ENCODE measurements at regions not wholly inside any gene's neighbourhood (a gene's known extent, or its start where the extent isn't known, plus 50 kb on each side); places are given as distances from the start of the nearest gene placed in this dataset.

GRCh38 chr14:22513066-22513812, 75.8 kb downstream of the DAD1 start:
- no peak for DNase-seq (ENCODE audit: extremely low read depth in 1 of 2, low read depth in 1 of 2)

- no peak for DNase-seq (ENCODE audit: extremely low read depth in 1 of 2, low read depth in 1 of 2)
Observed at GRCh38 chr14:22512106-22512814, 76.8 kb downstream of the DAD1 start.

DNA sequence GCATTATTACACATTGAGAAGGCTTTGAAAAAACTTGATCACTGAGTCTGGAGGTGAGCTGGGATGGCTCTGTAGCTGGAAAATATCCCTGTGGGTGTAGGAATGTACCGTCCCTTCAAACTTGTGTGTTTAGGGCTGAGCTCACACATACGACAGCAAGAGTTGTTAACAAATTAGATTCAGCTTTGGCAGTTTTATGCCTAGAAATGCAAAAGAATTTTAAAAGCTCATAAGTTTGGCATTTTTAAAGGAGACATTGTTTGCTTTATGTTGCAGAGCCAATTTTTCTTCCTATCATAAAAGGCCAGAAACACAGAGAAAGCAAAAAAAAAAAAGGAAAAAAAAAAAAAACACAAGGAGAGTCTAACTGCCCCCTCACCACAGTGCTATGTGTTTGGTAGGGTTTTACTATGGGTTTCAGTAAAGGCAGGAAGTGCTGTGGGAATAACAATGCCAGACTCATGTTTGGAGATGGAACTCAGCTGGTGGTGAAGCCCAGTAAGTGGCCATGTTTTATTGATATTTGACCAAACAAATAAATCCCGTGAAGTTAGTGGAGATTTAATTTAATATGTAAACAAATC, 78.4 kb downstream of the DAD1 start:
- DNase-seq (ENCODE audit: extremely low read depth in 1 of 2, low read depth in 1 of 2), result no peak

DNA sequence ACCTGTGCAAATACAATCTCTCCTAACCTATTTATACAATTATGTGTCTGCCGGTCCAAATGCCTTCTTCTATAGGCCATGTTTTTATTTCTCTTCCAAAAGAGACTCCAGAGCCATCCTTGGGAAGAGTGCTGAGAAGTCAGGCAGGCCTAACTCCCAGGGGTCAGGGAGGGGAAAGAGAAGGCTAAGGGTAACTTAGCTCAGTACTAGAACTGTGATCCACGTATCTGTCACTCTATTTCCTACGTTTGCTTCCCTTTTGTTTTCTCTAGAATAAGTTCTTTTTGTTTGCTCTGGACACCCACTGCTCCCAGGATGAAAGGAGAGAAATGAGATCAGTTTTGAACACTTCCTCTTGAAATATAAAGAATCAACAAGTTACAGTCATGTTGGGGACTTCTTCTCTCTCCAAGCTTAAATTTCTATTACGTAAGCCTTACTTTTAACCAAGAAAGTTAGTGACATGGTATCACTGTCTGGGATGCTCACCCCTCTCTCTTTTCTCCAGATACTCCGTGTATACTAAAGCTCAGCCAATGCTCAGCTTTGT, 79.2 kb downstream of the DAD1 start:
- no peak for DNase-seq (ENCODE audit: extremely low read depth in 1 of 2, low read depth in 1 of 2)

- DNase-seq (ENCODE audit: extremely low read depth in 1 of 2, low read depth in 1 of 2), result no peak
Observed at GRCh38 chr14:22509036-22509709, 79.9 kb downstream of the DAD1 start.

DNA sequence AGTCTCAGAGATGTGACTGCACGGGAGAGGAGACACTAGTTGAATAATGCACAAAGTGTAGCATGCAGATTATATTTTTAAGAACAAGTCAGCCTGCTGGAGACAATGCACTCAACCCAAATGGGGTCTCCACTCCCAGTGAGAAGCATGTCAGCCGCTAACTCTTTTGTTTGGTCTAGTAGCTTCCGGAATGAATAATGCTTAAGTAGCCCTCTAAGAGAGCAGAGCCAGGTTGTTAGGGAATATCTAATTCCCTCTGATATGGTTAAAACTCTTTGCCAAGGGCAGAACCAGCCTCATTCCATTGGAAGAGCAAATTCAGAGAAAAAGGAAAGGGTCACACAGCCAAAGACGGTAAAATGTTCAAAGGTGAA, 80.4 kb downstream of the DAD1 start:
- no peak for DNase-seq (ENCODE audit: extremely low read depth in 1 of 2, low read depth in 1 of 2)

GRCh38 chr14:22508150-22508457, 80.9 kb downstream of the DAD1 start:
- DNase-seq (ENCODE audit: extremely low read depth in 1 of 2, low read depth in 1 of 2), result no peak

DNA sequence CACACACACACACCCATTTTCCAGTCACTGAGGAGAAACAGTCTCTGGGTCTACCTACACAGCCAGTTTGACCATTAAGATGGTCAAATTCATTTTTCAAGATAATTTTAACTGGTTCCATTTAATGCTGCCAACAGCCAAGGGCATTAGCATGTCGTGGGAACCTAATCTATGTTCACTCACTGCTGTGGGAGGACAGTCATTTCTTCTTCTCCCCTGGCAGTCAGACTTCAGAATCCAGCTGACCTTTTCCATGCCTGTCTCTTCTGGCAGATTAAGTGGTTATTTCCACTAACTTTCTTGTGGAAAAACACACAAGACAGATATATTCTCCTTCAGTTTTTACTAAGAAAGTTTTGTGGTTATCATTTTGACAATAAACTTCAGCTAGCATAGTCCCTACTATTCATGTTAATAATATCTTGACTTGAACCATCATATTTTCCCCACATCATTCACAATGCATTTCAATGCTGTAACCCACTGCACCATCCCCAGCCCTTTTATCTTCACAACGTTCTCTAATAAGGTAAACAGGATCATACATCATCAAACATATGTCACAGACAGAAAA, 82.2 kb downstream of the DAD1 start:
- DNase-seq (ENCODE audit: extremely low read depth in 1 of 2, low read depth in 1 of 2), result no peak

DNA sequence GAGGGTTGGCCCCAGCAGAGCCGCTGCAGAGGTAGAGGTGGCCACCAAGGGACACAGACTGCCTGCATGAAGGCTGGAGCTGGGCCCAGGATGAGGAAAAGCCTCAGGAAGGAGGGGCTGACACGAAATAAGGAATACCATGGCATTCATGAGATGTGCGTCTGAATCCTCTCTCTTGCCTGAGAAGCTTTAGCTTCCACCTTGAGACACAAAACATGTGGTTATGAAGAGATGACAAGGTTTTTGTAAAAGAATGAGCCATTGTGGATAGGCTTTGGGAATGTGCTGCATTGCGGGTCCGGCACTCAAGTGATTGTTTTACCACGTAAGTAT, 82.7 kb downstream of the DAD1 start:
- no peak for DNase-seq (ENCODE audit: extremely low read depth in 1 of 2, low read depth in 1 of 2)

DNA sequence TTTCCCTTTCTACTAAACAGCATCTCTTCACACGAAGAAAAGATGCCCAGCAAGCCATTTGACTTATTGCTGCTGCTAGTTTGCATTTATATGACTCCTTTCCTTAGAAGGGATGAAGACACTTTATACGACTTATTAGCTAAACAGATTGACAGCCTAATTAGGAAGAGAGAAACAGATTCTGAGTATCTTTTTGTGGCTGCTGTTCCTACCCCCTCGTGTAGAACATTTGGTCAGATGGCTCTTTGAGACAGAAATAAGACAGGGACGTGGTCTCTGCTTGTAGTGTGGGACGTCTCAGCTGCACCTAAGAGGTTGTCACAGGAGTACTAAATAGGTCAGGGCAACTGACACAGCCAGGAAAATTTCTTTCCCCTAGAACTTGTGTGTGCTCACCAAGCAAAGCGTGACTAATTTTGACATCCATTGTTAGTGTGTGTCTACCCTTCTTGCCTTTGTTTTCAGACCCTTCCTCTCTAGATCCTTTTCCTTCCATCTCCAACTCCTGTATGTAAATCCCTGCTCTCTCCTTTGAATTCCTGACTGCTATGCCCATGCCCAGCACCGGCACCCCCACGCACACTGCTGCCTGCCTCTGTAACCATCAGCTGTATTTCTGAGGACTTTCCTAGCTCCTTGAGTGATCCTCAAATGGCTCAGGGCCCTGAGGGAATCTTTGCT, 83.2 kb downstream of the DAD1 start:
- no peak for DNase-seq (ENCODE audit: extremely low read depth in 1 of 2, low read depth in 1 of 2)

DNA sequence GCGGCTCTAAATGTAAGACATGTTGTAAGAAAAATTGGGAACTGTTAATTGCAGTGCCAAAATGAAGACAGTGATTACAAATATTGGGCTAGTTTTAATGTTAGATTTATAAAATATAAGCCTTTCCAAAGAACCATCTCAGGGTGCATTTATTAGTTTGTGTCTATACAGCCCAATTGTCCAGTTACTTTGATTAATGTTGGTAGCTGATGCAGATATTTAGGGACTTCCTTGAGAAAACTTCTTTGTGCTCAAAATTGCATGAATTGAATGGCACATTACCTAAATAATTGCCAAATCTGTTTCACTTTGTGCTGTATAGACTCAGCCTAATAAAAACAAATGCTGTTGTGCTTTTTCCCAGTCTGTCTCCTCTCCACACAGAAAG, 83.7 kb downstream of the DAD1 start:
- DNase-seq (ENCODE audit: extremely low read depth in 1 of 2, low read depth in 1 of 2), result no peak

DNA sequence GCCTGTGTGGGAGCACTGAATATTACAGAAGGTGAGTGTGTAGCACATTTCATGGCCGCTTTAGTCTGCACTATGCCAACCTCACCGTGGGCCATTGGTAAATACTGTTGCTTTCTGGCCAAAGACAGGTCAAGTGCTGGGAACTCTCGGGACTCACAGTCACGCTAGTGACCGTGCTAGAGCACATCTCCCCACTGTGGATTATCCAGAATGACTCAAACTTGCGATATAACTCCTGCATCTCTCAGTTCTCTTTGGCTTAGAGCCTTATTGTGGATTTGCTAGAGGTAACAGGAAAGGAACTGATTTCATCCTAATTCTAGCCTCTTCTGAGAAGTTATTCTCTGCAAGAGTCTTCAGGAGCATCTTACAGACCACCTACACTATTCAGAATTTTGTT, 86.5 kb downstream of the DAD1 start:
- no peak for DNase-seq (ENCODE audit: extremely low read depth in 1 of 2, low read depth in 1 of 2)

DNA sequence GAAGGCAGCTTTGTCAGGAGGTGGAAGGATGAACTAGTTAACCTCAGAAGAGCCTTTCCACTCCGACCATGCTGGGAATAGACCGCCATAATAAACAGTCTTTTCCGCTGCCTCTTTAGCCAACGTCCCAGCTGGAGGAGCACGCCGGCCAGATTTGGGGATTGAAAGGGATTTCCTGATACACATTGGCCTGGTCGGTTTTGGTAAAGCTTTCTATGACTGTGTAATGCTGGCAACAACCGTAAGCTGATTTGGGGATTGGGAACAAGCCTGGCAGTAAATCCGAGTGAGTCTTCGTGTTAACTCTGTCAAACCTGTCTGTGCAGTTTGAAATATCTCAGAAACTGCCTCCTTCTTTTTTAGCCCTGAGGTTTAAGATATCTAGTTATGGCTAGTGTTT, 87.0 kb downstream of the DAD1 start:
- DNase-seq (ENCODE audit: extremely low read depth in 1 of 2, low read depth in 1 of 2), result no peak

DNA sequence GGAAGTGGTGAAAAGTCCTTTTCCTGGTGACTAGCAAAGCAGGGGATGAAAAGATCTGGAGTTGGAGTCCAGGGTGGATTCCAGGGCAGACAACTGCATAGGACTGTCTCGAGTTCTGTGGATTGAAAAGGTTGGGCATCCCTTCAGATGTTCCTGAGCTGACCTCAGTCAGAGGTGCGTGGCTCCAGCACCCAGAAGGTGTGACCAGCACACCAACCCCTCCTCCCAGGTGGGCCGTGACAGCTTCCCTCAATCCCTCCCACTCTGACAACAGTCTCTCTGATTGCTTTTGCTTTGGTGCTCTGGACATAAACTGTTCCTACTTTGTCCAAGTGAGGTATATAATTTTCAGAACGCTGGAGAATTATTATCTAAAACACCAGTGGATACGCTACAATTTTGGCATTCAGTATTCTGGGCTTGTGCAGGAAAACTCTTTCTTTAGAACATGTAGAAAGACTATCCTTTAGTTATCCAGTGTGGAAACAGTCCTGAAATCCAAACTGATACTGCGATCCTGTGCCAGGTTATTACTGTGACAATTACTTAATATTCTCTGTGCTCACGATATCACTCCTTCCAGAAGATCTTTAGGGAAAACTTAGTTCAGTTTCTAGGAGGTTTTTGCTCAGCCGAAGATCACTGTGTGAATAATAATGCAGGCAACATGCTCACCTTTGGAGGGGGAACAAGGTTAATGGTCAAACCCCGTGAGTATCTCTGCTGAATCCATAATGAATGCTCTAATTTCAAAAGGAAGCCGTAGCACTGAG, 87.9 kb downstream of the DAD1 start:
- no peak for DNase-seq (ENCODE audit: extremely low read depth in 1 of 2, low read depth in 1 of 2)

- no peak for DNase-seq (ENCODE audit: extremely low read depth in 1 of 2, low read depth in 1 of 2)
Observed at GRCh38 chr14:22500525-22500924, 88.5 kb downstream of the DAD1 start.

GRCh38 chr14:22497671-22498093, 91.3 kb downstream of the DAD1 start:
- no peak for DNase-seq (ENCODE audit: extremely low read depth in 1 of 2, low read depth in 1 of 2)

DNA sequence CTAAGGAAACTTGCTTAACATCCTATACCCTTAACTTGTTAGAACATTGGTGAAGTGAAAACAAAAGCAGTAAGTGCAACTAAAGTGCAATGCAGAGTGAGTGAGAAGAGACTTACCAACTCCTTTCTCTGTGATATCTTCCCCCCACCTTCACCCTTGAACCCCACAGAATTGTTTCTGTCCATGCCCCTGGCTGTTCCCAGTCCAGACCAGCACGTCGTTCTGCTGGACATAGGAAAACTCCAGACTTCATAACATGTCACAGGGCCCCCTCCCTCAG, 91.9 kb downstream of the DAD1 start:
- DNase-seq (ENCODE audit: extremely low read depth in 1 of 2, low read depth in 1 of 2), result no peak

DNA sequence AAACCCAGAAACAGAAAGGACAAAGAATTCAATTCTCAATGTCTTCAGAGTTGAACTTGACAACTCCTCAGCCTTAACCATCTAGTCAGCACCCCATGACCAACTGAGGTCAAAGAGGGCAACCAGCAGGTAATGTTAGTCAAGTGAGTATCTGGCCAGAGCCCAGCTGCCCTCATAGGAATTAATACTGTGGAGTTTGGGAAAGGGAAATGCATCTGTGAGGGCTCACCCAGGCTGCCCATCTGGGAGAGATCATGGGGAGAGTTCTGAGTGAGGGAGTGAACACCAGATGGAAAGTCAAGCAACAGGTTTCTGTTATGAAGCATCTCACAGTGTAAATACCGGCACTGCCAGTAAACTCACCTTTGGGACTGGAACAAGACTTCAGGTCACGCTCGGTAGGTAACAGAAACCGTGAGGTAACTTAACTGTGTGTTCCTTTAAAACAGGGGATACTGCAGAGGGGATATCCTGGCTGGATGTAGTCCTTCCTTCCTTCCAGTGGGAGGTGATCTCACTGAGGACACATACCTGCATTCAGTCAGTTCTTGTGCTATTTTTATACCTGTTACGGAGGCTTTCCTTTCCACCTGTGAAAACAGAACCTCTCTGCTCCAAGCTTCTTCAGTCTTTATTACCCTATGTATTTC, 94.4 kb downstream of the DAD1 start:
- no peak for DNase-seq (ENCODE audit: extremely low read depth in 1 of 2, low read depth in 1 of 2)

DNA sequence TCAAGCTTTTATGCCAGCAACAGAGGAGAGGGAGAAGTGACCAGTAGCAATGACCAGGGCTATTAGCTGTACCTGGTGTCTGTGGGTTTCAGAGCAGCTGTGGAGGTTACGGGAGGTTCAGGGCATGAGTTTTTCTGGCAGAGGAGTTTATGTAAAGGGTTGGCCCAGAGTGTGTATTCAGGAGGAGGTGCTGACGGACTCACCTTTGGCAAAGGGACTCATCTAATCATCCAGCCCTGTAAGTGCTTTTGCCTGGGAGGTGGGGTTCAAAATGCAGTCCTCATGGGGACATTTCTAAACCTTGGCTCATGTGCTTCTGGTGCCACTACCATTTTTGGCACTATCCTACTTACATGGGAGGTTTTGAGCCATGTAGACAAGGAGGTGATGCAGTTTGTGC, 95.3 kb downstream of the DAD1 start:
- DNase-seq (ENCODE audit: extremely low read depth in 1 of 2, low read depth in 1 of 2), result no peak
